Panc1 (cell line): ENCODE measurements at regions not wholly inside any gene's neighbourhood (a gene's known extent, or its start where the extent isn't known, plus 50 kb on each side); places are given as distances from the start of the nearest gene placed in this dataset.

Experiments used
- ATAC-seq: fragments of 200-7000 bp; cut with Tn5 transposase; 2 replicates; pipeline ENCODE4 v1.9.1; 2020; ENCODE audit warnings: mild to moderate bottlenecking, moderate library complexity
- BruUV-seq: library from RNA; stranded (reverse); fragments of 400-500 nt; replicated peaks from 2 replicates; lab custom pipeline; 2021; lab: Mats Ljungman, UMichigan
- CTCF ChIA-PET: fragments of 300-600 bp; sonication (Branson Sonifier 250); formaldehyde crosslinking; loops from one replicate; lab custom pipeline; 2022; ENCODE audit warnings: antibody characterized with exemption; lab: Charles Lee
- POLR2A ChIA-PET: fragments of 300-600 bp; sonication (Branson Sonifier 250); formaldehyde crosslinking; loops from one replicate; lab custom pipeline; 2022; ENCODE audit warnings: antibody characterized with exemption; lab: Charles Lee
- DNase-seq: peaks from one replicate; pipeline ENCODE4 v3.0.0-alpha.2; 2010; ENCODE audit warnings: low read depth, low spot score
- H3K27ac ChIP-seq: 2 replicates; pipeline ENCODE4 v1.5.1; 2011; ENCODE audit warnings: mild to moderate bottlenecking, low read length, inconsistent platforms
- H3K27me3 ChIP-seq: fragments of 200-500 bp; sonication (Bioruptor generic); 2 replicates; pipeline ENCODE4 v1.6.0; 2014; ENCODE audit warnings: low read length, inconsistent platforms; ENCODE audit not compliant: control insufficient read depth, insufficient read depth
- H3K36me3 ChIP-seq: fragments of 200-500 bp; sonication (Bioruptor generic); 2 replicates; pipeline ENCODE4 v1.5.1; 2014; ENCODE audit warnings: inconsistent platforms, mild to moderate bottlenecking, low read length, moderate library complexity; ENCODE audit not compliant: control insufficient read depth, insufficient read depth
- H3K4me1 ChIP-seq: 2 replicates; pipeline ENCODE4 v1.5.1; 2011; ENCODE audit warnings: inconsistent platforms, mild to moderate bottlenecking, low read length, moderate library complexity; ENCODE audit not compliant: control insufficient read depth, insufficient read depth
- H3K4me3 ChIP-seq, 2 experiments: 2 replicates each; pipeline ENCODE4 v1.5.1; 2011 to 2012; ENCODE audit warnings: low read depth in 2 of 2, low read length in 2 of 2, mild to moderate bottlenecking in 2 of 2, inconsistent platforms in 1 of 2, moderate library complexity in 1 of 2
- H3K9me3 ChIP-seq: fragments of 200-500 bp; sonication (Bioruptor generic); 2 replicates; pipeline ENCODE4 v1.5.1; 2014; ENCODE audit warnings: low read depth, mild to moderate bottlenecking, inconsistent platforms, low read length, moderate library complexity; ENCODE audit not compliant: control insufficient read depth, insufficient read depth
- CTCF ChIP-seq: fragments of 450-650 bp; IDR thresholded peaks from 2 replicates; pipeline ENCODE4 v1.5.1; 2017; ENCODE audit warnings: mild to moderate bottlenecking
- POLR2AphosphoS5 ChIP-seq: IDR thresholded peaks from 2 replicates; pipeline ENCODE4 v1.6.1; 2012; ENCODE audit warnings: mild to moderate bottlenecking, low read depth, low read length, moderate library complexity
- REST ChIP-seq, 2 experiments: IDR thresholded peaks; 2 replicates each; pipeline ENCODE4 v1.6.1; 2011 to 2012; ENCODE audit warnings: low read depth in 2 of 2, control low read depth in 1 of 2, low read length in 1 of 2, mild to moderate bottlenecking in 1 of 2, moderate library complexity in 1 of 2; ENCODE audit not compliant: insufficient read depth in 1 of 2
- SIN3A ChIP-seq: IDR thresholded peaks from 2 replicates; pipeline ENCODE4 v1.6.1; 2012; ENCODE audit warnings: low read depth, mild to moderate bottlenecking, low read length, moderate library complexity, borderline replicate concordance; ENCODE audit not compliant: insufficient read depth
- TCF7L2 ChIP-seq: IDR thresholded peaks from 2 replicates; pipeline ENCODE4 v1.6.1; 2011; ENCODE audit warnings: mild to moderate bottlenecking, low read depth, low read length, inconsistent platforms
- in situ Hi-C: cut with HindIII; loops from 2 replicates; pipeline ENCODE4 v1.10.0; 2016; ENCODE audit warnings: low sequenced_read_pairs, low pct_unique_long_range_greater_than_20kb
- intact Hi-C: fragments of 100-400 bp; cut with micrococcal nuclease; formaldehyde crosslinking; loops from one replicate; pipeline ENCODE4 v1.10.0; 2022; ENCODE audit not compliant: unreplicated experiment

GRCh38 chr4:132759199-132759780 is 389.8 kb upstream of the PCDH10 start:
- no peaks in the 10 kb centered on the region for H3K4me1 ChIP-seq
- POLR2A ChIA-PET = no interaction called here
- H3K9me3 ChIP-seq = no peaks in the 10 kb centered on the region
- no TSS peak for BruUV-seq
- H3K36me3 ChIP-seq = no peaks in the 10 kb centered on the region
- CTCF ChIA-PET = no interaction called here
- no peaks in the 10 kb centered on the region for H3K27me3 ChIP-seq
- TF ChIP-seq CTCF (no peak), POLR2AphosphoS5 (no peak)
- in situ Hi-C loops (no loop called here), intact Hi-C loops (no loop called here)
- no peak overlapping the region for H3K27ac ChIP-seq
- DNase-seq (no peak), ATAC-seq (no peak)
- no peak overlapping the region for H3K4me3 ChIP-seq

GRCh38 chr4:132763465-132763864 is 385.6 kb upstream of the PCDH10 start:
- DNase-seq = no peak

GRCh38 chr4:132767901-132768300 is 381.2 kb upstream of the PCDH10 start:
- H3K27ac ChIP-seq = no peak overlapping the region
- DNase-seq (no peak), ATAC-seq (no peak)
- no peak for TF ChIP-seq CTCF
- TF ChIP-seq SIN3A = no peak
- TF ChIP-seq REST (IDR thresholded peaks at IDR 0.05; ENCODE audit: insufficient read depth in 1 of 2, low read depth in 2 of 2, low read length in 1 of 2) = no peak
- no peak for TF ChIP-seq POLR2AphosphoS5
- TF ChIP-seq TCF7L2 = no peak
- H3K9me3 ChIP-seq = no peaks in the 10 kb centered on the region
- ChIA-PET POLR2A (no interaction called here), CTCF (no interaction called here)
- no TSS peak for BruUV-seq
- no peak overlapping the region for H3K4me3 ChIP-seq
- intact Hi-C loops (no loop called here), in situ Hi-C loops (no loop called here)
- H3K27me3 ChIP-seq = no peaks in the 10 kb centered on the region
- H3K4me1 ChIP-seq = no peaks in the 10 kb centered on the region
- no peaks in the 10 kb centered on the region for H3K36me3 ChIP-seq

More at GRCh38 chr4:132763465-132763864, 385.6 kb upstream of the PCDH10 start:
- no peak for TF ChIP-seq TCF7L2
- TF ChIP-seq CTCF = no peak
- ChIA-PET CTCF (no interaction called here), POLR2A (no interaction called here)
- in situ Hi-C loops (no loop called here), intact Hi-C loops (no loop called here)
- H3K27me3 ChIP-seq = no peaks in the 10 kb centered on the region
- no peak overlapping the region for H3K27ac ChIP-seq
- no peaks in the 10 kb centered on the region for H3K36me3 ChIP-seq
- no TSS peak for BruUV-seq
- H3K4me3 ChIP-seq = no peak overlapping the region
- H3K9me3 ChIP-seq = no peaks in the 10 kb centered on the region
- H3K4me1 ChIP-seq = no peaks in the 10 kb centered on the region
- ATAC-seq = no peak
